IMR-90 (cell line): ENCODE measurements at regions not wholly inside any gene's neighbourhood (a gene's known extent, or its start where the extent isn't known, plus 50 kb on each side); places are given as distances from the start of the nearest gene placed in this dataset.

Experiments used
- CTCF ChIP-seq: conservative IDR thresholded peaks from 2 replicates; pipeline ENCODE4 v1.5.1; 2012; ENCODE audit warnings: mild to moderate bottlenecking, low read depth, low read length, improper control_type of control experiment
- POLR2A ChIP-seq: IDR thresholded peaks from 2 replicates; pipeline ENCODE4 v1.6.1; 2012; ENCODE audit warnings: mild to moderate bottlenecking, low read depth, low read length

GRCh38 chr2:195181059-195181705 lies 475.8 kb upstream of the SLC39A10 start:
- TF ChIP-seq CTCF = no peak
- no peak for TF ChIP-seq POLR2A
